Endothelial cell of umbilical vein (primary cell): ENCODE measurements at regions not wholly inside any gene's neighbourhood (a gene's known extent, or its start where the extent isn't known, plus 50 kb on each side); places are given as distances from the start of the nearest gene placed in this dataset.

Source experiments
- CTCF ChIP-seq, 2 donors: IDR thresholded peaks; 1 replicate in 1 of 2; 2 replicates in 1 of 2; pipeline ENCODE4 v1.5.1; 2011; ENCODE audit warnings: low read length in 2 of 2, mild to moderate bottlenecking in 2 of 2, moderate library complexity in 2 of 2, control low read depth in 1 of 2, inconsistent platforms in 1 of 2, low read depth in 1 of 2; ENCODE audit not compliant: insufficient read depth in 1 of 2; ENCODE audit errors: extremely low read depth in 1 of 2
- EZH2 ChIP-seq: IDR thresholded peaks from 2 replicates; pipeline ENCODE4 v1.6.1; 2012; ENCODE audit warnings: borderline replicate concordance, low read depth, mild to moderate bottlenecking, moderate library complexity, low read length, inconsistent platforms; ENCODE audit not compliant: severe bottlenecking
- MYC ChIP-seq: IDR thresholded peaks from one replicate; pipeline ENCODE4 v1.6.1; 2011; ENCODE audit warnings: mild to moderate bottlenecking, low read depth, low read length
- POLR2A ChIP-seq: IDR thresholded peaks from 2 replicates; pipeline ENCODE4 v1.6.1; 2012; ENCODE audit warnings: low read depth, mild to moderate bottlenecking, control low read depth, low read length
- POLR2AphosphoS5 ChIP-seq: IDR thresholded peaks from 2 replicates; pipeline ENCODE4 v1.6.1; 2012; ENCODE audit warnings: low read depth, mild to moderate bottlenecking, control low read depth, low read length, moderate library complexity; ENCODE audit not compliant: insufficient read depth
- TF ChIP-seq, protein P1 (sequence below): IDR thresholded peaks from 2 replicates; pipeline ENCODE4 v1.6.1; 2011; ENCODE audit not compliant: insufficient read depth, insufficient read length

- TF ChIP-seq POLR2A, result no peak
- TF ChIP-seq CTCF (IDR thresholded peaks at IDR 0.05; ENCODE audit: extremely low read depth in 1 of 2, insufficient read depth in 1 of 2, low read depth in 1 of 2, low read length in 2 of 2), result no peak
- TF ChIP-seq, protein P1, sequence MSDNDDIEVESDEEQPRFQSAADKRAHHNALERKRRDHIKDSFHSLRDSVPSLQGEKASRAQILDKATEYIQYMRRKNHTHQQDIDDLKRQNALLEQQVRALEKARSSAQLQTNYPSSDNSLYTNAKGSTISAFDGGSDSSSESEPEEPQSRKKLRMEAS, result no peak
- no peak for TF ChIP-seq EZH2
- TF ChIP-seq MYC, result no peak
- no peak for TF ChIP-seq POLR2AphosphoS5
These were observed 49.9 kb upstream of the RELN start for GRCh38 chr7:104039363-104039762.
